ENCODE measurements at regions not wholly inside any gene's neighbourhood (a gene's known extent, or its start where the extent isn't known, plus 50 kb on each side); places are given as distances from the start of the nearest gene placed in this dataset.

- Histone ChIP-seq H4K5ac (ENCODE audit: insufficient read length, low read depth, low read length) (no peak overlapping the region), H3K4me2 (ENCODE audit: insufficient read depth in 1 of 2, low read depth in 2 of 2, low read length in 2 of 2) (no peak overlapping the region), H3K4ac (replicated peaks; ENCODE audit: insufficient read length, low read depth, low read length) (no peak overlapping the region), H3K9me3 (ENCODE audit: insufficient read depth in 2 of 2, low read depth in 1 of 2, low read length in 1 of 2) (no peaks in the 10 kb centered on the region), H2AFZ (ENCODE audit: low read length) (no peak overlapping the region), H2BK15ac (ENCODE audit: low read length) (no peak overlapping the region), H4K20me1 (replicated peaks in 1 of 2; ENCODE audit: control insufficient read depth in 1 of 2, insufficient read depth in 2 of 2, low read length in 2 of 2) (no peaks in the 10 kb centered on the region), H2BK12ac (ENCODE audit: low read depth, low read length) (no peak overlapping the region), H3K56ac (replicated peaks; ENCODE audit: insufficient read length, low read depth, low read length) (no peak overlapping the region), H2AK5ac (ENCODE audit: low read depth, low read length) (no peak overlapping the region), H2BK120ac (replicated peaks; ENCODE audit: low read depth, low read length) (no peak overlapping the region), H3K18ac (ENCODE audit: extremely low read depth, low read length) (no peak overlapping the region), H3K9ac (replicated peaks in 1 of 4; ENCODE audit: extremely low read depth in 1 of 4, low read depth in 3 of 4, low read length in 3 of 4) (no peak overlapping the region), H3K14ac (ENCODE audit: insufficient read length) (no peak overlapping the region), H3K27ac (ENCODE audit: low read depth, low read length) (no peak overlapping the region), H3K36me3 (ENCODE audit: control insufficient read depth in 2 of 4, insufficient read depth in 4 of 4, low read length in 3 of 4) (no peaks in the 10 kb centered on the region), H3K4me3 (ENCODE audit: extremely low read depth in 1 of 4, insufficient read depth in 2 of 4, low read depth in 3 of 4, low read length in 4 of 4) (no peak overlapping the region), H3K79me2 (ENCODE audit: control insufficient read depth in 1 of 2, insufficient read depth in 2 of 2, low read length in 2 of 2) (no peaks in the 10 kb centered on the region), H3K4me1 (replicated peaks in 1 of 4; ENCODE audit: control insufficient read depth in 3 of 4, insufficient read depth in 4 of 4, low read length in 3 of 4) (peaks cover 0 to 3% (median 0%) of the 10 kb centered on the region in 4 experiments; a peak in 1 of 7 replicates), H3K27me3 (replicated peaks in 1 of 4; ENCODE audit: control insufficient read depth in 3 of 4, extremely low read depth in 1 of 4, insufficient read depth in 3 of 4, low read length in 3 of 4) (no peaks in the 10 kb centered on the region), H3K79me1 (ENCODE audit: low read depth, low read length) (no peaks in the 10 kb centered on the region), H3K23ac (ENCODE audit: insufficient read length) (no peak overlapping the region), H2BK20ac (ENCODE audit: low read length) (no peak overlapping the region), H3K23me2 (ENCODE audit: low read depth, low read length) (no peaks in the 10 kb centered on the region), H2BK5ac (ENCODE audit: low read depth, low read length) (no peak overlapping the region), H4K8ac (ENCODE audit: extremely low read depth, insufficient read depth, low read length) (no peak overlapping the region), H4K91ac (replicated peaks; ENCODE audit: insufficient read length, low read length) (no peak overlapping the region)
- TF ChIP-seq E2F6 (IDR thresholded peaks at IDR 0.05) = no peak
- TF ChIP-seq SRF (IDR thresholded peaks at IDR 0.05; ENCODE audit: low read depth, low read length) = no peak
- no peak for TF ChIP-seq TCF12 (IDR thresholded peaks at IDR 0.05; ENCODE audit: low read depth, low read length)
- no peak for TF ChIP-seq PHF8 (conservative IDR thresholded peaks at IDR 0.05; ENCODE audit: low read depth, low read length)
- no peak for TF ChIP-seq CTBP2 (IDR thresholded peaks at IDR 0.05; ENCODE audit: borderline replicate concordance, insufficient read depth, insufficient read length, low read length)
- no peak for TF ChIP-seq SP2 (IDR thresholded peaks at IDR 0.05; ENCODE audit: low read length)
- no peak for TF ChIP-seq SIN3A (conservative IDR thresholded peaks at IDR 0.05 in 1 of 2, IDR thresholded peaks at IDR 0.05 in 1 of 2; ENCODE audit: low read depth in 1 of 2, low read length in 2 of 2)
- TF ChIP-seq EZH2 (IDR thresholded peaks at IDR 0.05; ENCODE audit: low read depth, low read length, severe bottlenecking) = no peak
- no peak for TF ChIP-seq ATF2 (IDR thresholded peaks at IDR 0.05; ENCODE audit: low read length)
- DNase-seq (ENCODE audit: low read depth in 1 of 2, low spot score in 2 of 2) (no peak), FAIRE-seq (no peak)
- 80% methylated on average over 2 of the region's 2 CpGs; no CpG with 5 or more reads in 1 of the 2 experiments for WGBS, 2 experiments (ENCODE audit: extremely low coverage in 1 of 2, insufficient coverage in 1 of 2, insufficient read length in 1 of 2, insufficient replicate concordance in 2 of 2, low coverage in 1 of 2, low lambda C conversion rate in 2 of 2, missing lambda C conversion rate in 1 of 2)
- POLR2A ChIA-PET (ENCODE audit: partially characterized antibody) = no interaction called here
- CTCF ChIA-PET (ENCODE audit: partially characterized antibody) = interaction anchor here (0.6 to 1.1 kb wide), 4 partner anchors 9 to 1129 kb away, joined by 3 to 4 read pairs (median 4); no protein-coding TSS in a partner anchor
Observed at GRCh38 chr5:89871906-89872305, 537.6 kb downstream of the CETN3 start.
